Activated CD8-positive, alpha-beta T cell treated with anti-CD3 and anti-CD28 coated beads, Interleukin-2, amount 10 ng/mL, durations not matched to agents 7 days and 5 days (primary cell): ENCODE measurements at regions not wholly inside any gene's neighbourhood (a gene's known extent, or its start where the extent isn't known, plus 50 kb on each side); places are given as distances from the start of the nearest gene placed in this dataset.
A peak's percentile ranks its signal among the peaks of the same experiment; 100 is the strongest.
"Not testable (repeated sequence)": the region's sequence is repeated elsewhere in the genome, so short reads cannot be mapped to it uniquely, and the experiment has no call there.

Source experiments
- ATAC-seq: fragments of 150-1000 bp; cut with Tn5 transposase; one replicate; pipeline ENCODE4 v1.10.0; 2021; ENCODE audit warnings: moderate library complexity
- CTCF ChIA-PET: fragments of 350-600 bp; sonication (Branson Sonifier 250); formaldehyde crosslinking; loops from one replicate; lab custom pipeline; 2021; ENCODE audit warnings: antibody characterized with exemption; lab: Charles Lee
- POLR2A ChIA-PET: fragments of 350-600 bp; sonication (Branson Sonifier 250); formaldehyde crosslinking; loops from one replicate; lab custom pipeline; 2021; ENCODE audit warnings: antibody characterized with exemption; lab: Charles Lee
- DNase-seq: peaks from one replicate; pipeline ENCODE4 v3.0.0-alpha.2; 2020
- H3K27ac Mint-ChIP-seq: one replicate; pipeline ENCODE4 v1.8.0; 2021; ENCODE audit warnings: mild to moderate bottlenecking, mixed read lengths
- H3K27me3 Mint-ChIP-seq: one replicate; pipeline ENCODE4 v1.8.0; 2021; ENCODE audit warnings: low read depth, mixed read lengths
- H3K36me3 Mint-ChIP-seq: one replicate; pipeline ENCODE4 v1.8.0; 2021; ENCODE audit warnings: low read depth, mixed read lengths
- H3K4me1 Mint-ChIP-seq: one replicate; pipeline ENCODE4 v1.8.0; 2021; ENCODE audit warnings: low read depth, mixed read lengths
- H3K4me3 Mint-ChIP-seq: one replicate; pipeline ENCODE4 v1.8.0; 2021; ENCODE audit warnings: mild to moderate bottlenecking, mixed read lengths
- H3K9me3 Mint-ChIP-seq: one replicate; pipeline ENCODE4 v1.8.0; 2022; ENCODE audit warnings: mixed read lengths; ENCODE audit not compliant: insufficient read depth

DNA sequence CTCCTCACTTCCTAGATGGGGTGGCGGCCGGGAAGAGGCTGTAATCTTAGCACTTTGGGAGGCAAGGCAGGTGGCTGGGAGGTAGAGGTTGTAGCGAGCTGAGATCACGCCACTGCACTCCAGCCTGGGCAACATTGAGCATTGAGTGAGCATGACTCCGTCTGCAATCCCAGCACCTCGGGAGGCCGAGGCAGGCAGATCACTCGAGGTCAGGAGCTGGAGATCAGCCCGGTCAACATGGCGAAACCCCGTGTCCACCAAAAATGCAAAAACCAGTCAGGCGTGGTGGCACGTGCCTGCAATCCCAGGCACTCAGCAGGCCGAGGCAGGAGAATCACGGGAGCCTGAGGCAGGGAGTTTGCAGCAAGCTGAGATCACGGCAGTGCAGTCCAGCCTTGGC, 91.9 kb upstream of the CTSV start:
- DNase-seq, ATAC-seq, CTCF ChIA-PET, H3K4me3 Mint-ChIP-seq, H3K36me3 Mint-ChIP-seq, H3K4me1 Mint-ChIP-seq, H3K27me3 Mint-ChIP-seq, H3K9me3 Mint-ChIP-seq, H3K27ac Mint-ChIP-seq, POLR2A ChIA-PET: not testable (repeated sequence)

DNA sequence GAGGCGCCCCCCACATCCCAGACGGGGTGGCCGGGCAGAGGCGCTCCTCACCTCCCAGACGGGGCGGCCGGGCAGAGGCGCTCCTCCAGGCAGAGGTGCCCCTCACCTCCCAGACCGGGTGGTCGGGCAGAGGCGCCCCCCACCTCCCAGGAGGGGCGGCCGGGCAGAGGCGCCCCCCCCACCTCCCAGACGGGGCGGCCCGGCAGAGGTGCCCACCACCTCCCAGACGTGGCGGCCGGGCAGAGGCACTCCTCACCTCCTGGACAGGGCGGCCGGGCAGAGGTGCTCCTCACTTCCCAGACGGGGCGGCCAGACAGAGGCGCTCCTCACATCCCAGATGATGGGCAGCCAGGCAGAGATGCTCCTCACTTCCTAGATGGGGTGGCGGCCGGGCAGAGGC, 91.4 kb upstream of the CTSV start:
- CTCF ChIA-PET, H3K27me3 Mint-ChIP-seq, H3K4me3 Mint-ChIP-seq, H3K27ac Mint-ChIP-seq, H3K36me3 Mint-ChIP-seq, DNase-seq, ATAC-seq, H3K9me3 Mint-ChIP-seq, POLR2A ChIA-PET, H3K4me1 Mint-ChIP-seq: not testable (repeated sequence)

DNA sequence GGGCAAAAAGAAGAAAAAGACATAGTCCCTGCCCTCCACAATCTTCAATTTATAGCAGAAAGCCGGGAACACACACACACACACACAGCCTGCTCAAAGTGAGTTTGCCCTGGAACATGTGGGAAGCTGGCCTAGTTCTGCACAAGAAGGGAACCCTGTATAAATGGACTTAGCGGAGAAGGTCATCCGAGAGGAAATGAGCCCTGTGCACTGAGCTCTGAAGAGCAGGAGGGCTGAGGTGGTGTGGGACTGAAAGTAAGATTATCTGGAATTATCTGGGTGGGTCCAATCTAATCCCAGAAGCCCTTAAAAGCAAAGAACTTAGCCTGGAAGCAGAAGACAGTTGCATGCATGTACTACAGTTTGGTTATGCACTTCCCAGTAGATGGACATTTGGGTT, 90.0 kb upstream of the CTSV start:
- Mint-ChIP-seq H3K27ac (no peak overlapping the region), H3K4me3 (no peak overlapping the region), H3K36me3 (no peaks in the 10 kb centered on the region), H3K27me3 (peaks cover 6% of the 10 kb centered on the region), H3K9me3 (no peaks in the 10 kb centered on the region), H3K4me1 (no peaks in the 10 kb centered on the region)
- CTCF ChIA-PET = no interaction called here
- no peak for DNase-seq
- POLR2A ChIA-PET = no interaction called here
- no peak for ATAC-seq

GRCh38 chr9:97124256-97124655, 85.3 kb upstream of the CTSV start:
- no peaks in the 10 kb centered on the region for H3K9me3 Mint-ChIP-seq

GRCh38 chr9:97110696-97111095, 71.8 kb upstream of the CTSV start:
- Mint-ChIP-seq H3K9me3 (no peaks in the 10 kb centered on the region), H3K4me1 (peaks cover 3% of the 10 kb centered on the region), H3K27me3 (peaks cover 3% of the 10 kb centered on the region), H3K36me3 (no peaks in the 10 kb centered on the region), H3K4me3 (no peak overlapping the region), H3K27ac (no peak overlapping the region)
- ChIA-PET POLR2A (no interaction called here), CTCF (no interaction called here)
- DNase-seq = no peak
- ATAC-seq = no peak

More at GRCh38 chr9:97124256-97124655, 85.3 kb upstream of the CTSV start:
- H3K27ac Mint-ChIP-seq = no peak overlapping the region
- no peak overlapping the region for H3K4me3 Mint-ChIP-seq
- ChIA-PET CTCF (no interaction called here), POLR2A (no interaction called here)
- DNase-seq = no peak
- H3K27me3 Mint-ChIP-seq = peaks cover 6% of the 10 kb centered on the region
- H3K4me1 Mint-ChIP-seq = no peaks in the 10 kb centered on the region
- ATAC-seq = no peak
- no peaks in the 10 kb centered on the region for H3K36me3 Mint-ChIP-seq

DNA sequence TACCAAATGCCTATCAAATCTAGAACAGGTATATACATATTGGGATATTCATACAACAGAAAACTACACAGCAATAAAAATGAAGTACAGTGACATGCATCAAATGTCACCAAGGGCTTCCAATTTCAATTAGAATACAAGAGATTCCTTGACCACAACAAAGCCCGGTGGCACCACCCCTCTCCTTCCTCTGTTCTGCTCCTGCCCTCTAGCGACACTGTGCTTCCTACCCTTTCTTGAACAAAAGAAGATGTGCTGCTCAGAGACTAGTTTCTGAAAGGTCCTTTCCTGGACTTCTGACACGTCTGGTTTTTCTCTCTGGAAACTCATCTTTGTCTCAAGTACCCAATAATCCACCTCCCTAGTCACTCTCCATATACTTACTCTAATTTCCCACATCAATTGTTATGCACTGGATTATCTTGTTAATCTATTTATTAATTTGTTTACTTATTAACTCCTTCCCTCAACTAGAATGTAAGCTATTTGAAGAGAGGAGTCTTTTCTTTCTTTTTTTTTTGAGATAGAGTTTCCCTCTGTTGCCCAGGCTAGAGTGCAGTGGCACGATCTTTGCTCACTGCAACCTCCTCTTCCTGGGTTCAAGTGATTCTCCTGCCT, 70.4 kb upstream of the CTSV start:
- peak; percentile 54 for DNase-seq
- Mint-ChIP-seq H3K36me3 (no peaks in the 10 kb centered on the region), H3K27me3 (peaks cover 3% of the 10 kb centered on the region), H3K27ac (no peak overlapping the region), H3K4me3 (no peak overlapping the region), H3K4me1 (peaks cover 3% of the 10 kb centered on the region), H3K9me3 (no peaks in the 10 kb centered on the region)
- ATAC-seq = no peak
- ChIA-PET POLR2A (no interaction called here), CTCF (no interaction called here)

GRCh38 chr9:97105220-97105619, 66.3 kb upstream of the CTSV start:
- POLR2A ChIA-PET, H3K4me1 Mint-ChIP-seq, H3K9me3 Mint-ChIP-seq, H3K27ac Mint-ChIP-seq, DNase-seq, H3K4me3 Mint-ChIP-seq, CTCF ChIA-PET, ATAC-seq, H3K27me3 Mint-ChIP-seq, H3K36me3 Mint-ChIP-seq: not testable (repeated sequence)

GRCh38 chr9:97103613-97104383, 64.9 kb upstream of the CTSV start:
- H3K9me3 Mint-ChIP-seq, H3K36me3 Mint-ChIP-seq, H3K4me3 Mint-ChIP-seq, H3K27me3 Mint-ChIP-seq, H3K27ac Mint-ChIP-seq, DNase-seq, CTCF ChIA-PET, POLR2A ChIA-PET, H3K4me1 Mint-ChIP-seq, ATAC-seq: not testable (repeated sequence)

DNA sequence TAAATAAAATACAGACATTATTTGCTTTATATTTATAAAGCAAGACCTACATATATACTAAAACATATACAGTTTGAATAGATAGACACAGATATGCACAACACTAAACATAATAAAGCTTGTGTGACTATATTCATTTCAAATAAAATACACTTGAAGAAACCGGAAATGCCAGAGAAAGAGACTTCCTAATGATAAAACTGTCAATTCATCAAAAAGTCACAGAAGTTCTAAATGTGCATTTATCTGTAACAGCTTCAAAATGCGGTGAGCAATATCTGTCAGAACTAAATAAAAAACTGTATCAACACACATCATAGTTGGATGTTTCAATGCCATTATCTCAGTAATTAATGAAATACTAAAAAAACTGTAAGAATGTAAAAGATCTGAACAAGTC, 60.6 kb upstream of the CTSV start:
- H3K27me3 Mint-ChIP-seq, H3K27ac Mint-ChIP-seq, H3K36me3 Mint-ChIP-seq, H3K9me3 Mint-ChIP-seq, H3K4me1 Mint-ChIP-seq, ATAC-seq, DNase-seq, CTCF ChIA-PET, H3K4me3 Mint-ChIP-seq, POLR2A ChIA-PET: not testable (repeated sequence)

- Mint-ChIP-seq H3K27me3 (peaks cover 8% of the 10 kb centered on the region), H3K27ac (no peak overlapping the region), H3K36me3 (no peaks in the 10 kb centered on the region), H3K4me3 (no peak overlapping the region), H3K9me3 (no peaks in the 10 kb centered on the region), H3K4me1 (no peaks in the 10 kb centered on the region)
- ChIA-PET POLR2A (no interaction called here), CTCF (no interaction called here)
- ATAC-seq = no peak
- no peak for DNase-seq
Observed at GRCh38 chr9:97096793-97097192, 57.9 kb upstream of the CTSV start.

GRCh38 chr9:97089361-97089760, 50.4 kb upstream of the CTSV start:
- H3K27ac Mint-ChIP-seq, DNase-seq, ATAC-seq, POLR2A ChIA-PET, H3K36me3 Mint-ChIP-seq, H3K4me1 Mint-ChIP-seq, H3K9me3 Mint-ChIP-seq, H3K4me3 Mint-ChIP-seq: not testable (repeated sequence)
- H3K27me3 Mint-ChIP-seq = peaks cover 33% of the 10 kb centered on the region
- CTCF ChIA-PET = interaction anchor here (0.6 kb wide), 1 partner anchor 509 kb away, joined by 4 read pairs; no protein-coding TSS in a partner anchor
